ENCODE measurements at regions not wholly inside any gene's neighbourhood (a gene's known extent, or its start where the extent isn't known, plus 50 kb on each side); places are given as distances from the start of the nearest gene placed in this dataset.

- Mint-ChIP-seq H3K36me3 (ENCODE audit: insufficient read depth) (no peaks in the 10 kb centered on the region), H3K9me3 (no peaks in the 10 kb centered on the region), H3K27ac (no peak overlapping the region), H3K4me3 (no peak overlapping the region), H3K4me1 (ENCODE audit: low read depth in 2 of 2) (no peaks in the 10 kb centered on the region), H3K27me3 (no peaks in the 10 kb centered on the region)
- DNase-seq (no peak), ATAC-seq (replicated peaks) (no peak)
Measured at GRCh38 chr5:125017796-125018195, 271.4 kb upstream of the ZNF608 start.

- no peak for DNase-seq
- no peaks in the 10 kb centered on the region for H3K36me3 Mint-ChIP-seq (ENCODE audit: insufficient read depth)
- no peak overlapping the region for H3K27ac Mint-ChIP-seq
- no peaks in the 10 kb centered on the region for H3K4me1 Mint-ChIP-seq (ENCODE audit: low read depth in 2 of 2)
- H3K9me3 Mint-ChIP-seq, result peaks cover 3 to 8% of the 10 kb centered on the region in 2 donors
- ATAC-seq (replicated peaks), result no peak
- H3K27me3 Mint-ChIP-seq, result no peaks in the 10 kb centered on the region
- H3K4me3 Mint-ChIP-seq, result no peak overlapping the region
Measured at GRCh38 chr5:125023673-125024072, 277.2 kb upstream of the ZNF608 start.

GRCh38 chr5:125026867-125027731, 280.7 kb upstream of the ZNF608 start:
- DNase-seq, result no peak
- Mint-ChIP-seq H3K9me3 (peaks cover 5 to 16% of the 10 kb centered on the region in 2 donors), H3K27me3 (no peaks in the 10 kb centered on the region), H3K4me1 (ENCODE audit: low read depth in 2 of 2) (no peaks in the 10 kb centered on the region), H3K36me3 (ENCODE audit: insufficient read depth) (no peaks in the 10 kb centered on the region), H3K4me3 (no peak overlapping the region), H3K27ac (no peak overlapping the region)
- no peak for ATAC-seq (replicated peaks)

GRCh38 chr5:125032286-125032685, 285.8 kb upstream of the ZNF608 start:
- no peaks in the 10 kb centered on the region for H3K27me3 Mint-ChIP-seq

GRCh38 chr5:125033602-125034001, 287.2 kb upstream of the ZNF608 start:
- no peaks in the 10 kb centered on the region for H3K27me3 Mint-ChIP-seq
- H3K4me3 Mint-ChIP-seq, result no peak overlapping the region
- H3K9me3 Mint-ChIP-seq, result peaks cover 13 to 19% of the 10 kb centered on the region in 2 donors
- no peaks in the 10 kb centered on the region for H3K36me3 Mint-ChIP-seq (ENCODE audit: insufficient read depth)
- H3K27ac Mint-ChIP-seq, result no peak overlapping the region
- ATAC-seq (replicated peaks) (no peak), DNase-seq (no peak)
- no peaks in the 10 kb centered on the region for H3K4me1 Mint-ChIP-seq (ENCODE audit: low read depth in 2 of 2)

More at GRCh38 chr5:125032286-125032685, 285.8 kb upstream of the ZNF608 start:
- Mint-ChIP-seq H3K27ac (no peak overlapping the region), H3K4me1 (ENCODE audit: low read depth in 2 of 2) (no peaks in the 10 kb centered on the region), H3K4me3 (no peak overlapping the region), H3K9me3 (peaks cover 10 to 16% of the 10 kb centered on the region in 2 donors), H3K36me3 (ENCODE audit: insufficient read depth) (no peaks in the 10 kb centered on the region)
- DNase-seq (no peak), ATAC-seq (replicated peaks) (no peak)

- no peaks in the 10 kb centered on the region for H3K36me3 Mint-ChIP-seq (ENCODE audit: insufficient read depth)
- H3K27me3 Mint-ChIP-seq, result no peaks in the 10 kb centered on the region
- H3K9me3 Mint-ChIP-seq, result peaks cover 13 to 25% of the 10 kb centered on the region in 2 donors
- ATAC-seq (replicated peaks) (no peak), DNase-seq (no peak)
- H3K4me1 Mint-ChIP-seq (ENCODE audit: low read depth in 2 of 2), result no peaks in the 10 kb centered on the region
- no peak overlapping the region for H3K4me3 Mint-ChIP-seq
- H3K27ac Mint-ChIP-seq, result no peak overlapping the region
Measured at GRCh38 chr5:125034331-125034730, 287.9 kb upstream of the ZNF608 start.

- no peak for ATAC-seq (replicated peaks)
- no peak for DNase-seq
- no peaks in the 10 kb centered on the region for H3K4me1 Mint-ChIP-seq (ENCODE audit: low read depth in 2 of 2)
- H3K9me3 Mint-ChIP-seq, result peaks cover 10 to 21% of the 10 kb centered on the region in 2 donors
- H3K4me3 Mint-ChIP-seq, result no peak overlapping the region
- no peaks in the 10 kb centered on the region for H3K36me3 Mint-ChIP-seq (ENCODE audit: insufficient read depth)
- no peaks in the 10 kb centered on the region for H3K27me3 Mint-ChIP-seq
- no peak overlapping the region for H3K27ac Mint-ChIP-seq
Measured at GRCh38 chr5:125036494-125036893, 290.1 kb upstream of the ZNF608 start.

- ATAC-seq (replicated peaks), result no peak
- no peak overlapping the region for H3K4me3 Mint-ChIP-seq
- DNase-seq, result no peak
- no peaks in the 10 kb centered on the region for H3K27me3 Mint-ChIP-seq
- no peaks in the 10 kb centered on the region for H3K4me1 Mint-ChIP-seq (ENCODE audit: low read depth in 2 of 2)
- H3K36me3 Mint-ChIP-seq (ENCODE audit: insufficient read depth), result no peaks in the 10 kb centered on the region
- peaks cover 10 to 21% of the 10 kb centered on the region in 2 donors for H3K9me3 Mint-ChIP-seq
- no peak overlapping the region for H3K27ac Mint-ChIP-seq
Measured at GRCh38 chr5:125037020-125037419, 290.6 kb upstream of the ZNF608 start.

GRCh38 chr5:125037530-125037929, 291.1 kb upstream of the ZNF608 start:
- Mint-ChIP-seq H3K4me3 (no peak overlapping the region), H3K9me3 (peaks cover 10 to 21% of the 10 kb centered on the region in 2 donors), H3K36me3 (ENCODE audit: insufficient read depth) (no peaks in the 10 kb centered on the region), H3K27ac (no peak overlapping the region), H3K4me1 (ENCODE audit: low read depth in 2 of 2) (no peaks in the 10 kb centered on the region), H3K27me3 (no peaks in the 10 kb centered on the region)
- DNase-seq (no peak), ATAC-seq (replicated peaks) (no peak)

- Mint-ChIP-seq H3K4me1 (ENCODE audit: low read depth in 2 of 2) (no peaks in the 10 kb centered on the region), H3K27ac (no peak overlapping the region), H3K27me3 (no peaks in the 10 kb centered on the region), H3K4me3 (no peak overlapping the region), H3K9me3 (peaks cover 10 to 21% of the 10 kb centered on the region in 2 donors), H3K36me3 (ENCODE audit: insufficient read depth) (no peaks in the 10 kb centered on the region)
- DNase-seq, result no peak
- ATAC-seq (replicated peaks), result no peak
Measured at GRCh38 chr5:125038477-125038876, 292.0 kb upstream of the ZNF608 start.

GRCh38 chr5:125041798-125042197, 295.4 kb upstream of the ZNF608 start:
- Mint-ChIP-seq H3K27ac (no peak overlapping the region), H3K9me3 (peaks cover 4 to 14% of the 10 kb centered on the region in 2 donors), H3K36me3 (ENCODE audit: insufficient read depth) (no peaks in the 10 kb centered on the region), H3K4me3 (no peak overlapping the region), H3K4me1 (ENCODE audit: low read depth in 2 of 2) (no peaks in the 10 kb centered on the region), H3K27me3 (no peaks in the 10 kb centered on the region)
- DNase-seq, result no peak
- no peak for ATAC-seq (replicated peaks)

GRCh38 chr5:125042261-125042890, 295.9 kb upstream of the ZNF608 start:
- H3K4me3 Mint-ChIP-seq, result no peak overlapping the region
- no peaks in the 10 kb centered on the region for H3K36me3 Mint-ChIP-seq (ENCODE audit: insufficient read depth)
- ATAC-seq (replicated peaks) (no peak), DNase-seq (no peak)
- peaks cover 3 to 13% of the 10 kb centered on the region in 2 donors for H3K9me3 Mint-ChIP-seq
- H3K27ac Mint-ChIP-seq, result no peak overlapping the region
- no peaks in the 10 kb centered on the region for H3K27me3 Mint-ChIP-seq
- no peaks in the 10 kb centered on the region for H3K4me1 Mint-ChIP-seq (ENCODE audit: low read depth in 2 of 2)

- H3K36me3 Mint-ChIP-seq (ENCODE audit: insufficient read depth), result no peaks in the 10 kb centered on the region
- no peaks in the 10 kb centered on the region for H3K4me1 Mint-ChIP-seq (ENCODE audit: low read depth in 2 of 2)
- no peak for ATAC-seq (replicated peaks)
- H3K4me3 Mint-ChIP-seq, result no peak overlapping the region
- H3K27me3 Mint-ChIP-seq, result no peaks in the 10 kb centered on the region
- no peak for DNase-seq
- H3K27ac Mint-ChIP-seq, result no peak overlapping the region
- H3K9me3 Mint-ChIP-seq, result peaks cover 0 to 8% of the 10 kb centered on the region in 2 donors
Measured at GRCh38 chr5:125043781-125044391, 297.4 kb upstream of the ZNF608 start.

All from effector memory CD8-positive, alpha-beta T cell (primary cell).